OCI-LY3 (cell line): ENCODE measurements at regions not wholly inside any gene's neighbourhood (a gene's known extent, or its start where the extent isn't known, plus 50 kb on each side); places are given as distances from the start of the nearest gene placed in this dataset.
"Not testable (repeated sequence)": the region's sequence is repeated elsewhere in the genome, so short reads cannot be mapped to it uniquely, and the experiment has no call there.

Experiments used
- H2AFZ ChIP-seq: fragments of 200-600, 300-600 bp; shearing (Covaris generic); 2 replicates; pipeline ENCODE4 v1.6.0; 2014; ENCODE audit warnings: antibody characterized with exemption, low read depth, low read length
- H3K27ac ChIP-seq: fragments of 200-600, 300-600 bp; sonication (generic); 2 replicates; pipeline ENCODE4 v1.5.1; 2014; ENCODE audit warnings: mild to moderate bottlenecking, low read length, moderate library complexity, mixed read lengths
- H3K27me3 ChIP-seq: fragments of 200-600, 300-600 bp; sonication (generic); 2 replicates; pipeline ENCODE4 v1.6.1; 2014; ENCODE audit warnings: low read depth, low read length, mixed read lengths
- H3K36me3 ChIP-seq: fragments of 200-600, 300-600 bp; sonication (generic); replicated peaks from 2 replicates; pipeline ENCODE3; 2014; ENCODE audit warnings: low read depth, low read length, mixed read lengths
- H3K4me1 ChIP-seq: fragments of 300-600, 200-600 bp; sonication (generic); 2 replicates; pipeline ENCODE4 v1.6.1; 2014; ENCODE audit warnings: low read length, mixed read lengths
- H3K4me2 ChIP-seq: fragments of 200-600, 300-600 bp; sonication (generic); 2 replicates; pipeline ENCODE4 v1.6.1; 2014; ENCODE audit warnings: low read length, mixed read lengths
- H3K4me3 ChIP-seq: fragments of 300-600, 200-600 bp; sonication (generic); 2 replicates; pipeline ENCODE4 v1.5.1; 2014; ENCODE audit warnings: antibody characterized with exemption, mild to moderate bottlenecking, low read length, moderate library complexity
- H3K79me2 ChIP-seq: fragments of 300-600, 200-600 bp; shearing (Covaris generic); 2 replicates; pipeline ENCODE4 v1.6.1; 2014; ENCODE audit warnings: mild to moderate bottlenecking, low read length, mixed read lengths
- H3K9ac ChIP-seq: fragments of 300-600, 200-600 bp; shearing (Covaris generic); 2 replicates; pipeline ENCODE4 v1.6.0; 2014; ENCODE audit warnings: mild to moderate bottlenecking, low read length, moderate library complexity
- H3K9me3 ChIP-seq: fragments of 200-600, 300-600 bp; shearing (Covaris generic); 2 replicates; pipeline ENCODE4 v1.6.1; 2014; ENCODE audit warnings: low read length, mixed read lengths; ENCODE audit not compliant: insufficient read depth
- H4K20me1 ChIP-seq: fragments of 200-600, 300-600 bp; sonication (generic); 2 replicates; pipeline ENCODE4 v1.6.1; 2016; ENCODE audit warnings: low read length, mixed read lengths; ENCODE audit not compliant: insufficient read depth
- EZH2phosphoT487 ChIP-seq: fragments of 200-600 bp; shearing (Covaris generic); IDR thresholded peaks from 2 replicates; pipeline ENCODE4 v1.6.1; 2018; ENCODE audit warnings: antibody characterized with exemption, mixed run types, low read depth
- TF ChIP-seq, protein P1 (sequence below): fragments of 200-600, 300-600 bp; sonication (generic); IDR thresholded peaks from 2 replicates; pipeline ENCODE4 v1.5.1; 2014; ENCODE audit warnings: antibody characterized with exemption, low read length, low read depth

DNA sequence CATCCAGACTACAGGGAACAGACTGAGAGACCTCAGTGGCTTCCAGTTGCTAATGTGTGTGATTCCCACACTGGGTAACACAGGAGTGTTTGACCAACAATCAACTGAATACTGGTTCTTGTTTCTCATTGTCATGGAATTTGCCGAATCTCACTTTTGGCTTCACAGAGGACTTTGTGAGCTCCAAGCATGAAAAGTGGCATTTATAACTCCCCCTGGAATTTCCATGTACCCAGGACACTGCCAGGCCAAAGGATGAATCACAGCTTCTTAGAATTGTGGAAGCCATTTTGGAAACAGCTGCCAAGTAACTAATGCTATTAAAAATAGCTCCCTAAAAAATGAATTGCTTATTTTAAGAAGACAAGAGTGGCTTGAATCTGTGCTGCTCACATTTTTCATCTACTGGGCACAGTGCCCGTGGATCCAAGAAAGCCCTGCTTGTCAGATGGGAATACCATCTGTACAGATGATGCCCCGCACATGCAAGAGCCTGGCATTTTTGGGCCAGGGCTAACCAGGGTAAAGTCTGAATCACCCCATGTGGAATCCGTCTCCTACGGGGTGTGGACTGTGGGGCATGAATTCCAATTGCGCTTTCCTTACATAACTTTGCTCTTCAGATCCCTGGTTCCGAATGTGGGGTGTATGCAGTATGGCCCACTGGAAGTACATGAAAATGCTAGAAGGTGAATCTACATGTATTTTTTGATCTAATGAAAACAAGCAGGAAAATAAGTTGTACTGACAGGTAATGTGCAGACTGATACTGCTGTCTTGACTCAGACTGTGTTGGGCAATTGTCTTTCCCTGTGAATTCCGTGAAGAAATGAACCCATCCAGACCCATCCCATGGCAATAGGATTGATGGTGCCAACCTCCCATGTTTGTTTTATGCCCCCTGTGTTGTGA is 487.3 kb downstream of the SIPA1L2 start:
- no peaks in the 10 kb centered on the region for H3K27me3 ChIP-seq
- H3K79me2 ChIP-seq = no peaks in the 10 kb centered on the region
- no peaks in the 10 kb centered on the region for H4K20me1 ChIP-seq
- H3K4me2 ChIP-seq = no peak overlapping the region
- no peak overlapping the region for H3K4me3 ChIP-seq
- H3K36me3 ChIP-seq = no peaks in the 10 kb centered on the region
- peaks cover 6% of the 10 kb centered on the region; the same call in 1 of the 2 replicates for H3K9me3 ChIP-seq
- H3K4me1 ChIP-seq = no peaks in the 10 kb centered on the region
- H3K9ac ChIP-seq = no peak overlapping the region
- no peak for TF ChIP-seq EZH2phosphoT487
- TF ChIP-seq, protein P1, sequence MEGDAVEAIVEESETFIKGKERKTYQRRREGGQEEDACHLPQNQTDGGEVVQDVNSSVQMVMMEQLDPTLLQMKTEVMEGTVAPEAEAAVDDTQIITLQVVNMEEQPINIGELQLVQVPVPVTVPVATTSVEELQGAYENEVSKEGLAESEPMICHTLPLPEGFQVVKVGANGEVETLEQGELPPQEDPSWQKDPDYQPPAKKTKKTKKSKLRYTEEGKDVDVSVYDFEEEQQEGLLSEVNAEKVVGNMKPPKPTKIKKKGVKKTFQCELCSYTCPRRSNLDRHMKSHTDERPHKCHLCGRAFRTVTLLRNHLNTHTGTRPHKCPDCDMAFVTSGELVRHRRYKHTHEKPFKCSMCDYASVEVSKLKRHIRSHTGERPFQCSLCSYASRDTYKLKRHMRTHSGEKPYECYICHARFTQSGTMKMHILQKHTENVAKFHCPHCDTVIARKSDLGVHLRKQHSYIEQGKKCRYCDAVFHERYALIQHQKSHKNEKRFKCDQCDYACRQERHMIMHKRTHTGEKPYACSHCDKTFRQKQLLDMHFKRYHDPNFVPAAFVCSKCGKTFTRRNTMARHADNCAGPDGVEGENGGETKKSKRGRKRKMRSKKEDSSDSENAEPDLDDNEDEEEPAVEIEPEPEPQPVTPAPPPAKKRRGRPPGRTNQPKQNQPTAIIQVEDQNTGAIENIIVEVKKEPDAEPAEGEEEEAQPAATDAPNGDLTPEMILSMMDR = no peak
- H2AFZ ChIP-seq = no peak overlapping the region
- no peak overlapping the region for H3K27ac ChIP-seq

DNA sequence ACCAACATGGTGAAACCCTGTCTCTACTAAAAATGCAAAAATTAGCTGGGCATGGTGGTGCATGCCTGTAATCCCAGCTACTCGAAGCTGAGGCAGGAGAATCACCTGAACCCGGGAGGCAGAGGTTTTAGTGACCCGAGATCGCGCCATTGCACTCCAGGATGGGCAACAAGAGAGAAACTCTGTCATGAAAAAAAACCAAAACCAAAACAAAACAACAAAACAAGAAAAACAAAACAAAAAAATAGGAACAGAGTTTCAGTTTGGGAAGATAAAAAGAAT is 488.8 kb downstream of the SIPA1L2 start:
- H4K20me1 ChIP-seq, H3K9me3 ChIP-seq, H3K9ac ChIP-seq, H3K4me1 ChIP-seq, H3K4me3 ChIP-seq, H2AFZ ChIP-seq, H3K27ac ChIP-seq, H3K4me2 ChIP-seq, H3K27me3 ChIP-seq, H3K79me2 ChIP-seq, H3K36me3 ChIP-seq: not testable (repeated sequence)

DNA sequence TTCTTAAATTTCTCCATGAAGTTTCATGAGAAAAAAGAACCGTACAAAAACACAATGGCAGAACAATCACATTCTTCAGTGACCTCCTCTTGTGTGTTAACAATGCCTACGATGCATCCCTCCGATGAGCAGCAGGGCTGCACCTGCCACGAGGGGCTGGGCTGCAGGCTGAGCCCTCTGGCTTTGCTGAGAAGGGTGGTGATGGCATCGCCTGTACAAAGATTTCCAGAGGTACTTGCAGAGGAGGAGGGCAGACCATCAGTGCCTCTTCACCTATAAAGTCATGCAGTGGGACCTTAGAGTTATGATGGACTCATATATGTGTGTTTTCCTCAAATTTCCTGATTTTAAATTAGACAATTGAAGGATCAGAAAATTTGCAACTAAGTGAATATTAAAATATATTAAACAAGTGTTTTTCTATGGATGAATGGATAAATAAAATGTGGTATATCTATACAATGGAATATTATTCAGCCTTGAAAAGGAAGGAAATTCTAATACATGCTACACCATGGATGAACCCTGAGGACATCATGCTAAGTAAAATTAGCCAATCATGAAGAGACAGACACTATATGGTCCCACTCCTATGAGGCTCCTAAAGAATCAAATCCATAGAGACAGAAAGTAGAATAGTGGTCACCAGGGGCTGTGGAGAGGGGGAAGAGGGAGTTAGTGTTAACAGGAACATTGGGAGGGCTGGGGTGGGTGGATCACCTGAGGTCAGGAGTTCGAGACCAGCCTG is 489.3 kb downstream of the SIPA1L2 start:
- Histone ChIP-seq H2AFZ (no peak overlapping the region), H3K79me2 (no peaks in the 10 kb centered on the region), H3K27ac (no peak overlapping the region), H3K4me3 (no peak overlapping the region), H3K9me3 (peaks cover 6% of the 10 kb centered on the region; the same call in 1 of the 2 replicates), H3K27me3 (no peaks in the 10 kb centered on the region), H3K9ac (no peak overlapping the region), H3K4me1 (no peaks in the 10 kb centered on the region), H3K36me3 (no peaks in the 10 kb centered on the region), H4K20me1 (no peaks in the 10 kb centered on the region), H3K4me2 (no peak overlapping the region)
- TF ChIP-seq EZH2phosphoT487 = no peak
- TF ChIP-seq, protein P1 = no peak

DNA sequence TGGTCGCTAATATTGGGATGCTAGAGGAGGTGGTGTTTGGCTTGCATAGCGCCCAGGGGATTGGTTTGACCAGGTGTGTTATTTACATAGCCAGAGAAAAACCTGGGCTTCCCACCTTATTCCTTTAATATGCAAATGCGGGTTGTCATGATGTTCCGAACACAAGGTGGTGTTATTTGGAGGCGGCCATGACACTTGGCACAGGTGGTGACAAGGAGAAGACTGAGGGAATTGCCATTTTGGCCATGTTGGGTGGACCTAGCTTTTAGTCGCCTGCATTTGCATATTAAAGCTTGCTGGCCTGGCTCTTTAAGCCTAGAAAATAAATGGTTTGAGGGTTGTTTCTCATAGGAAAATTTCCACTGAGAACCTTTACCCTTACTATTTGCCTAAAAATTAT is 490.5 kb downstream of the SIPA1L2 start:
- no peak overlapping the region for H3K4me3 ChIP-seq
- no peaks in the 10 kb centered on the region for H3K79me2 ChIP-seq
- no peak overlapping the region for H2AFZ ChIP-seq
- no peaks in the 10 kb centered on the region for H3K27me3 ChIP-seq
- peaks cover 6% of the 10 kb centered on the region; the same call in 1 of the 2 replicates for H3K9me3 ChIP-seq
- H3K36me3 ChIP-seq = no peaks in the 10 kb centered on the region
- no peak overlapping the region for H3K4me2 ChIP-seq
- no peaks in the 10 kb centered on the region for H4K20me1 ChIP-seq
- no peak overlapping the region for H3K9ac ChIP-seq
- no peaks in the 10 kb centered on the region for H3K4me1 ChIP-seq
- no peak overlapping the region for H3K27ac ChIP-seq
- no peak for TF ChIP-seq EZH2phosphoT487
- TF ChIP-seq, protein P1 = no peak
